ENCODE measurements at regions not wholly inside any gene's neighbourhood (a gene's known extent, or its start where the extent isn't known, plus 50 kb on each side); places are given as distances from the start of the nearest gene placed in this dataset.

GRCh38 chr11:8333376-8333775, 69.7 kb upstream of the LMO1 start:
- Mint-ChIP-seq H3K9me3 (ENCODE audit: insufficient read depth) (no peaks in the 10 kb centered on the region), H3K27me3 (peaks cover 7% of the 10 kb centered on the region), H3K4me1 (peaks cover 23% of the 10 kb centered on the region), H3K27ac (no peak overlapping the region), H3K4me3 (no peak overlapping the region)
- intact Hi-C loops (cut with micrococcal nuclease): no loop called here
- Histone ChIP-seq H3K79me2 (ENCODE audit: control insufficient read depth, insufficient read depth, low read length) (no peaks in the 10 kb centered on the region), H3K36me3 (replicated peaks in 1 of 2; ENCODE audit: control extremely low read depth in 1 of 2, control insufficient read depth in 1 of 2, extremely low read depth in 1 of 2, insufficient read depth in 2 of 2, low read length in 1 of 2) (no peaks in the 10 kb centered on the region), H3K27ac (ENCODE audit: low read length in 2 of 2) (no peak overlapping the region), H3K9me3 (ENCODE audit: control extremely low read depth in 1 of 3, control insufficient read depth in 2 of 3, insufficient read depth in 1 of 3, low read length in 2 of 3) (no peaks in the 10 kb centered on the region), H4K20me1 (ENCODE audit: control insufficient read depth, insufficient read depth, low read length, poor library complexity, severe bottlenecking) (no peaks in the 10 kb centered on the region), H3K9ac (ENCODE audit: low read length) (no peak overlapping the region), H3K4me2 (replicated peaks; ENCODE audit: low read depth, low read length, poor library complexity, severe bottlenecking) (no peak overlapping the region), H3K27me3 (replicated peaks in 1 of 4; ENCODE audit: control extremely low read depth in 1 of 4, control insufficient read depth in 3 of 4, insufficient read depth in 4 of 4, low read length in 3 of 4) (peaks cover 0 to 2% (median 0%) of the 10 kb centered on the region in 4 experiments), H3K4me3 (ENCODE audit: control extremely low read depth in 1 of 5, extremely low read depth in 1 of 5, insufficient read depth in 1 of 5, low read depth in 2 of 5, low read length in 4 of 5) (no peak overlapping the region), H3K4me1 (ENCODE audit: control insufficient read depth in 2 of 2, insufficient read depth in 2 of 2, low read length in 2 of 2) (peaks cover 23 to 37% of the 10 kb centered on the region in 2 donors), H2AFZ (ENCODE audit: insufficient read depth, low read depth, low read length, poor library complexity, severe bottlenecking) (no peak overlapping the region)
- TF ChIP-seq, protein P1, sequence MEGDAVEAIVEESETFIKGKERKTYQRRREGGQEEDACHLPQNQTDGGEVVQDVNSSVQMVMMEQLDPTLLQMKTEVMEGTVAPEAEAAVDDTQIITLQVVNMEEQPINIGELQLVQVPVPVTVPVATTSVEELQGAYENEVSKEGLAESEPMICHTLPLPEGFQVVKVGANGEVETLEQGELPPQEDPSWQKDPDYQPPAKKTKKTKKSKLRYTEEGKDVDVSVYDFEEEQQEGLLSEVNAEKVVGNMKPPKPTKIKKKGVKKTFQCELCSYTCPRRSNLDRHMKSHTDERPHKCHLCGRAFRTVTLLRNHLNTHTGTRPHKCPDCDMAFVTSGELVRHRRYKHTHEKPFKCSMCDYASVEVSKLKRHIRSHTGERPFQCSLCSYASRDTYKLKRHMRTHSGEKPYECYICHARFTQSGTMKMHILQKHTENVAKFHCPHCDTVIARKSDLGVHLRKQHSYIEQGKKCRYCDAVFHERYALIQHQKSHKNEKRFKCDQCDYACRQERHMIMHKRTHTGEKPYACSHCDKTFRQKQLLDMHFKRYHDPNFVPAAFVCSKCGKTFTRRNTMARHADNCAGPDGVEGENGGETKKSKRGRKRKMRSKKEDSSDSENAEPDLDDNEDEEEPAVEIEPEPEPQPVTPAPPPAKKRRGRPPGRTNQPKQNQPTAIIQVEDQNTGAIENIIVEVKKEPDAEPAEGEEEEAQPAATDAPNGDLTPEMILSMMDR (IDR thresholded peaks at IDR 0.05): no peak
- no peak for TF ChIP-seq EZH2 (IDR thresholded peaks at IDR 0.05; ENCODE audit: borderline replicate concordance, insufficient read depth, low read depth, low read length, poor library complexity, severe bottlenecking)
- ChIA-PET CTCF (no interaction called here), POLR2A (no interaction called here)
- DNase-seq: no peak
- no peak for ATAC-seq (ENCODE audit: low read depth)
- 100% methylated on average over 2 of the region's 4 CpGs for whole genome bisulfite sequencing (ENCODE audit: insufficient coverage)

DNA sequence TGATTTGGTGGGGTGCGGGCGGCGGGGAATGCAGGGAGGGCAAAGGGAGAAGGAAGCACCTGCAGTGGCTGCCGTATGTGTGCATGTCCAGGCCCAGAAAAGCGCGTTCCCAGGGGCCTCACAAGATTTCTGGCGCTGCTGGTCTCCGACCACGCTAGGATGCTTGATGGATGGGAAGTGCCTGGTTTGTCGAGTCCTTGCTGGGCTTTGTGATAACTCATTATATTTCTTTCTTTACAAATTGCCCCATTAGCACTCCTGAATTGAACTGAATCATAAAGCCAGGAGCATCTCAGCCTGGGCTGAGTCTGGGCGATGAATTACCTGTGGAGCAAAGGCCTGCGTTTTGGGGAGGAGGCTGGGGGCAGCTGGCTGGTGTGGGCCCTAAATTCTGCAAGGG, 69.2 kb upstream of the LMO1 start:
- TF ChIP-seq, protein P1 (IDR thresholded peaks at IDR 0.05): no peak
- no peak for TF ChIP-seq EZH2 (IDR thresholded peaks at IDR 0.05; ENCODE audit: borderline replicate concordance, insufficient read depth, low read depth, low read length, poor library complexity, severe bottlenecking)
- Histone ChIP-seq H3K9me3 (ENCODE audit: control extremely low read depth in 1 of 3, control insufficient read depth in 2 of 3, insufficient read depth in 1 of 3, low read length in 2 of 3) (no peaks in the 10 kb centered on the region), H3K27me3 (replicated peaks in 1 of 4; ENCODE audit: control extremely low read depth in 1 of 4, control insufficient read depth in 3 of 4, insufficient read depth in 4 of 4, low read length in 3 of 4) (peaks cover 0 to 2% (median 0%) of the 10 kb centered on the region in 4 experiments), H3K36me3 (replicated peaks in 1 of 2; ENCODE audit: control extremely low read depth in 1 of 2, control insufficient read depth in 1 of 2, extremely low read depth in 1 of 2, insufficient read depth in 2 of 2, low read length in 1 of 2) (no peaks in the 10 kb centered on the region), H3K9ac (ENCODE audit: low read length) (no peak overlapping the region), H3K79me2 (ENCODE audit: control insufficient read depth, insufficient read depth, low read length) (no peaks in the 10 kb centered on the region), H3K27ac (ENCODE audit: low read length in 2 of 2) (no peak overlapping the region), H3K4me1 (ENCODE audit: control insufficient read depth in 2 of 2, insufficient read depth in 2 of 2, low read length in 2 of 2) (peaks cover 25 to 37% of the 10 kb centered on the region in 2 donors), H3K4me2 (replicated peaks; ENCODE audit: low read depth, low read length, poor library complexity, severe bottlenecking) (peak overlapping the region; percentile 43), H4K20me1 (ENCODE audit: control insufficient read depth, insufficient read depth, low read length, poor library complexity, severe bottlenecking) (no peaks in the 10 kb centered on the region), H2AFZ (ENCODE audit: insufficient read depth, low read depth, low read length, poor library complexity, severe bottlenecking) (peak overlapping the region; percentile 66), H3K4me3 (ENCODE audit: control extremely low read depth in 1 of 5, extremely low read depth in 1 of 5, insufficient read depth in 1 of 5, low read depth in 2 of 5, low read length in 4 of 5) (no peak overlapping the region)
- Mint-ChIP-seq H3K9me3 (ENCODE audit: insufficient read depth) (no peaks in the 10 kb centered on the region), H3K27me3 (peaks cover 7% of the 10 kb centered on the region), H3K4me1 (peaks cover 23% of the 10 kb centered on the region), H3K4me3 (no peak overlapping the region), H3K27ac (no peak overlapping the region)
- ChIA-PET POLR2A (no interaction called here), CTCF (no interaction called here)
- ATAC-seq (ENCODE audit: low read depth): no peak
- 49% methylated on average over 8 of the region's 12 CpGs for WGBS (ENCODE audit: insufficient coverage)
- no peak for DNase-seq
- intact Hi-C loops (cut with micrococcal nuclease): no loop called here

All from B cell (primary cell).